T1000 (cell line): ENCODE measurements at regions not wholly inside any gene's neighbourhood (a gene's known extent, or its start where the extent isn't known, plus 50 kb on each side); places are given as distances from the start of the nearest gene placed in this dataset.
"Not testable (repeated sequence)": the region's sequence is repeated elsewhere in the genome, so short reads cannot be mapped to it uniquely, and the experiment has no call there.

Source experiments
- DNase-seq: peaks from one replicate; lab custom pipeline; 2025; ENCODE audit warnings: mixed read lengths; lab: John Stamatoyannopoulos, UW

- peak; percentile 16 for DNase-seq
Observed at GRCh38 chr4:103996637-103997036, 276.9 kb upstream of the TACR3 start.

GRCh38 chr4:103996064-103996463, 276.3 kb upstream of the TACR3 start:
- no peak for DNase-seq

GRCh38 chr4:103994059-103994458, 274.3 kb upstream of the TACR3 start:
- DNase-seq: no peak

- DNase-seq: no peak
Observed at GRCh38 chr4:103982454-103982853, 262.7 kb upstream of the TACR3 start.

- no peak for DNase-seq
Observed at GRCh38 chr4:103948244-103949018, 228.6 kb upstream of the TACR3 start.

- no peak for DNase-seq
Observed at GRCh38 chr4:103947617-103948016, 227.8 kb upstream of the TACR3 start.

- DNase-seq: not testable (repeated sequence)
Observed at GRCh38 chr4:103946621-103947268, 227.0 kb upstream of the TACR3 start.

- no peak for DNase-seq
Observed at GRCh38 chr4:103938488-103938887, 218.7 kb upstream of the TACR3 start.

GRCh38 chr4:103936653-103937145, 216.9 kb upstream of the TACR3 start:
- no peak for DNase-seq

GRCh38 chr4:103934178-103934789, 214.5 kb upstream of the TACR3 start:
- no peak for DNase-seq

GRCh38 chr4:103928370-103928769, 208.6 kb upstream of the TACR3 start:
- no peak for DNase-seq

GRCh38 chr4:103923551-103923950, 203.8 kb upstream of the TACR3 start:
- DNase-seq: no peak

GRCh38 chr4:103918214-103918613, 198.4 kb upstream of the TACR3 start:
- DNase-seq: no peak

GRCh38 chr4:103915224-103915869, 195.6 kb upstream of the TACR3 start:
- no peak for DNase-seq

- DNase-seq: no peak
Observed at GRCh38 chr4:103907414-103907813, 187.6 kb upstream of the TACR3 start.

- no peak for DNase-seq
Observed at GRCh38 chr4:103904123-103904522, 184.3 kb upstream of the TACR3 start.

GRCh38 chr4:103902730-103903129, 182.9 kb upstream of the TACR3 start:
- no peak for DNase-seq

- DNase-seq: no peak
Observed at GRCh38 chr4:103895876-103896465, 176.2 kb upstream of the TACR3 start.

GRCh38 chr4:103892586-103892985, 172.8 kb upstream of the TACR3 start:
- DNase-seq: no peak

GRCh38 chr4:103887191-103887590, 167.4 kb upstream of the TACR3 start:
- DNase-seq: no peak

GRCh38 chr4:103885152-103885551, 165.4 kb upstream of the TACR3 start:
- no peak for DNase-seq

GRCh38 chr4:103867311-103867710, 147.5 kb upstream of the TACR3 start:
- no peak for DNase-seq
